Skeletal muscle satellite cell (primary cell): ENCODE measurements at regions not wholly inside any gene's neighbourhood (a gene's known extent, or its start where the extent isn't known, plus 50 kb on each side); places are given as distances from the start of the nearest gene placed in this dataset.

ENCODE experiments used
- H3K27me3 ChIP-seq: 2 replicates; pipeline ENCODE4 v1.7.0; 2013; ENCODE audit warnings: low read length; ENCODE audit not compliant: control insufficient read depth, insufficient read depth
- H3K36me3 ChIP-seq: 2 replicates; pipeline ENCODE4 v1.7.0; 2013; ENCODE audit warnings: mild to moderate bottlenecking, control low read depth, low read length; ENCODE audit not compliant: insufficient read depth
- H3K4me1 ChIP-seq: 2 replicates; pipeline ENCODE4 v1.7.0; 2013; ENCODE audit warnings: low read length; ENCODE audit not compliant: control insufficient read depth, insufficient read depth
- H3K4me2 ChIP-seq: 2 replicates; pipeline ENCODE4 v1.7.0; 2013; ENCODE audit warnings: mild to moderate bottlenecking, low read length
- H3K4me3 ChIP-seq: 2 replicates; pipeline ENCODE4 v1.7.0; 2013; ENCODE audit warnings: low read length
- H3K9ac ChIP-seq: 2 replicates; pipeline ENCODE4 v1.7.0; 2013; ENCODE audit warnings: mild to moderate bottlenecking, low read depth, low read length, moderate library complexity
- H3K9me3 ChIP-seq: replicated peaks from 2 replicates; pipeline ENCODE4 v1.7.0; 2013; ENCODE audit warnings: mild to moderate bottlenecking, control low read depth, low read length

DNA sequence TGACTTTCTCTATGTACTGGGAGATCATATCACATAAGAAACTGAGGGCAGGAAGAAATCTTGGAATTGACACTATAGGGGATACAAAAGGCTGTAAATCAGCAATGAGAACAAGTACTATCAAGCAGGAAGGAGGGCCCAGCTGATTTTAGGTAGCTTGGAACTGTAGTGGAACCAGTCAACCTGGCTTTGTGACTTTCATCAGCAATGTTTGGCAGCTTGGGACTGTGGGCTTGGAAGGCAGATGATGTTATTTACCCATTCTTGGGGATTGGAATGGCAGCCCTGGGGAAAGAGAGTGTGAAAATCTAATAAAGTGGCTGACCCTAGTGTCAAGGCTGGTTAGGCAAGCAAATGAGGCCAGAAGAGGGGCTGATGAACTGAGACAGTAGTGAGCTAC, 1073.3 kb downstream of the ADGRL2 start:
- Histone ChIP-seq H3K27me3 (no peaks in the 10 kb centered on the region), H3K9ac (no peak overlapping the region), H3K4me1 (no peaks in the 10 kb centered on the region), H3K36me3 (no peaks in the 10 kb centered on the region), H3K4me3 (no peak overlapping the region), H3K4me2 (no peak overlapping the region), H3K9me3 (no peaks in the 10 kb centered on the region)

DNA sequence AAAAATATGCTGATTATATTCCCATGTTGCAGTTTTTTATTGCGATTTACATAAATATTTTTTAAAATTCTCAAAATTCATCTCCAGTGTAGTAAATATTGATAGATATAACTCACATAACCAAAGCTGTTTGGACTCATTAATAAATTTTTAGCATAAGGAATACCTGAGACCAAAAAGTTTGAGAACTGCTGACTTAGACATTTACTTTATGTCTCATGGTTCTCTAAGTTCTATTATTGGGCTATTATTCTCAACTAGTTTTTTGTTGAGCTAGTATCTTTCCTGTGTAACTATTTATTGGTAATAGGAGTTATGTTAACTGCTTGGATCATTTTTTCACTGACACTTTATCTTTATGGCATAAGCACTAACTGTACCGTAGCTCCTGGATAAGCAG, 1069.6 kb downstream of the ADGRL2 start:
- Histone ChIP-seq H3K36me3 (no peaks in the 10 kb centered on the region), H3K4me2 (no peak overlapping the region), H3K4me1 (no peaks in the 10 kb centered on the region), H3K4me3 (no peak overlapping the region), H3K9ac (no peak overlapping the region), H3K9me3 (no peaks in the 10 kb centered on the region), H3K27me3 (no peaks in the 10 kb centered on the region)

DNA sequence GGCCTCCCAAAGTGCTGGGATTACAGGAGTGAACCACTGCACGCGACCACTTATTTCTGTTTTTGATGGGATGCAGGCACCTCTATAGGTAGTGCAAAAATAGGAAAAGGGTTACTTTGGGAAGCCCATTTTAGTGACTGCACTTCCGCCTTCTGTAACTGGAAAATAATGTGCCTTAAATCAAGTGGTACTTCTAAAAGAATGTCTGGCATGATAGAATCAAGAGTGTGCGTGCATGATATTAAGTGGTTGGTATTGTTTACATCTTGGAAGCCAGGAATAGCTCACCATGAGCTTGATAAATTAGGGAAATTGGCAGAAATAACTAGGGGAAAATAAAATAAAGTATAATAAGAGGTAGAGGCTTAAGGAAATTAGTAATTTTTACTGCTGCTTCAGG, 1067.0 kb downstream of the ADGRL2 start:
- Histone ChIP-seq H3K9ac (no peak overlapping the region), H3K9me3 (no peaks in the 10 kb centered on the region), H3K4me2 (no peak overlapping the region), H3K4me3 (no peak overlapping the region), H3K27me3 (no peaks in the 10 kb centered on the region), H3K36me3 (no peaks in the 10 kb centered on the region), H3K4me1 (no peaks in the 10 kb centered on the region)

DNA sequence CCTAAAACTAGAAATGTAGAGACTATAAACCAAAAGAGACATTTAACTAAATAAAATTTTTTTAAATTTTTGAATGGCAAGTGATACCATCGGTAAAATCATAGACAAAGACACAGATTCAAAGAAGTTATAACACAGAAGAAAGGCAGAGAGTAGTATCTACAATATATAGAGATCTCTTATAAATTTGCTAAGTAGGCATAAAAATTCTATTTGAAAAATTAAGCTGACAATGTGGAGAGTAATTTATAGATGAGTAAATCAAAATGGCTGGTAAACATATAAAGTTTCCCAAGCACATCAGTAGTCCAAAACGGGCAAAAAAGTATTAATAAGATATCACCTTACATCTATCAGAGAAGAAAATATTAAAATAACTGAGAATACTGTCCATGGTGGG, 1061.0 kb downstream of the ADGRL2 start:
- Histone ChIP-seq H3K27me3 (no peaks in the 10 kb centered on the region), H3K4me1 (no peaks in the 10 kb centered on the region), H3K4me2 (no peak overlapping the region), H3K36me3 (no peaks in the 10 kb centered on the region), H3K9me3 (no peaks in the 10 kb centered on the region), H3K4me3 (no peak overlapping the region), H3K9ac (no peak overlapping the region)

DNA sequence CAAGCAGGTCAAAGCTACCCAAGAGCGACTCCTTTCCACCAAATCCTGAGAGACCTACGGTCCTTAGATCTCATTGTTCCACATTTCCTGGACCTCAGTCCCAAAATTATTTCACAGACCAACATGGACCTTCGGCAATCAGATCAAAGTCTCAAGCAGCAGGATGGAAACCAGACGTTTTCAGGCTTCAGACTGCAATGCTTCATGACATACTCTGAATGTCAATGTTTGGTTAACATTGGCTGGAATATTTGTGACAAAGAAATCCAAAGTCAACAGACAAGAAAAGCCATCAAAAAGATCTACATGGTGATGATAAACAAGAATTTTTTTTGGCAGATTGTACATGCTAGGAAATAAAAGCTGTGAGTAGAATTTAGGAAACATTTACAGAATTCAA, 1057.3 kb downstream of the ADGRL2 start:
- Histone ChIP-seq H3K4me3 (no peak overlapping the region), H3K36me3 (no peaks in the 10 kb centered on the region), H3K9me3 (no peaks in the 10 kb centered on the region)

GRCh38 chr1:82849460-82849859, 1048.7 kb downstream of the ADGRL2 start:
- H3K36me3 ChIP-seq: no peaks in the 10 kb centered on the region
- H3K9ac ChIP-seq: no peak overlapping the region
- H3K4me1 ChIP-seq: no peaks in the 10 kb centered on the region
- no peak overlapping the region for H3K4me3 ChIP-seq
- no peak overlapping the region for H3K4me2 ChIP-seq
- H3K9me3 ChIP-seq: no peaks in the 10 kb centered on the region
- H3K27me3 ChIP-seq: no peaks in the 10 kb centered on the region

More for the DNA sequence above, 1057.3 kb downstream of the ADGRL2 start:
- Histone ChIP-seq H3K4me2 (no peak overlapping the region), H3K9ac (no peak overlapping the region), H3K27me3 (no peaks in the 10 kb centered on the region), H3K4me1 (no peaks in the 10 kb centered on the region)

GRCh38 chr1:82848043-82848442, 1047.3 kb downstream of the ADGRL2 start:
- H3K9ac ChIP-seq: no peak overlapping the region

DNA sequence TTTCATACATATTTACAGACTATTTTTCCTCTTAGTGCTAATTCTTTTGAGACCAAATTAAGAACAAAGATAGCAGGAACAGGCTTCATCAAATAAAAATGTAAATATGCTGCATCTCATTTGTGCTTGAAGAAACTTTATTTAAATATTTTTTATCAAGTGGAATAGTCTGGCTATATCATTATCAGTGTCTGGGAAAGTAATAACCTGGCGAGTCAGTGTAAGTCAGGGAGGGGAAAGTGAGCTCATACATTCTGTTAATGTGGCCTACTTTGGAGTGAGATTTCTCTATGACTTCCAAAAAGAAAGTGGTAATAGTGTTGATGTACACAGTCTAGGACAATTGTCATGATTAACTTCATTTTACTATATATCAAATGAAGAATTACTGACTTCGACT, 1045.1 kb downstream of the ADGRL2 start:
- Histone ChIP-seq H3K9ac (no peak overlapping the region), H3K9me3 (no peaks in the 10 kb centered on the region), H3K4me3 (no peak overlapping the region), H3K36me3 (no peaks in the 10 kb centered on the region), H3K27me3 (no peaks in the 10 kb centered on the region), H3K4me2 (no peak overlapping the region), H3K4me1 (no peaks in the 10 kb centered on the region)

More at GRCh38 chr1:82848043-82848442, 1047.3 kb downstream of the ADGRL2 start:
- H3K4me1 ChIP-seq: no peaks in the 10 kb centered on the region
- H3K9me3 ChIP-seq: no peaks in the 10 kb centered on the region
- H3K4me3 ChIP-seq: no peak overlapping the region
- no peaks in the 10 kb centered on the region for H3K36me3 ChIP-seq
- no peak overlapping the region for H3K4me2 ChIP-seq
- no peaks in the 10 kb centered on the region for H3K27me3 ChIP-seq

- H3K4me1 ChIP-seq: no peaks in the 10 kb centered on the region
- no peaks in the 10 kb centered on the region for H3K9me3 ChIP-seq
- H3K4me2 ChIP-seq: no peak overlapping the region
- H3K9ac ChIP-seq: no peak overlapping the region
- H3K4me3 ChIP-seq: no peak overlapping the region
- H3K36me3 ChIP-seq: no peaks in the 10 kb centered on the region
- H3K27me3 ChIP-seq: no peaks in the 10 kb centered on the region
These were observed 1044.4 kb downstream of the ADGRL2 start for GRCh38 chr1:82844911-82845827.

DNA sequence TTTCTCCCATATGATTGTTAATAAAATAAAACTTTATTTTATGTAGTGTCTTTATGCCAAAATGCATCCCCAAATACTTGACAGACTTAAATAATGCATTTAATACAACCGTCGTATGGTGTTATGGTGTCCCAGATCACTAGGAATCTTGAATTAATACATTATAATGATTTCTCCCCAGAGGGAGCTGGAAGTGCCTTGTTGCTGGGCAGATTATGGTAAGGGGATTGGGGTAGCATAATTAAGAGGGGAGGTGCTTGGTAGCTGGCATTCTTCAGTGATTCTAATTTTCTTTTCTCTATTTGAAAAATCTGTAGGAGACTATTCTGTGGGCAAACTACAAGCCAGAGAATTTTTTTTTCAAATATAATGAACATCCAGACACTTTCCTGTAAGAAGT, 1043.7 kb downstream of the ADGRL2 start:
- Histone ChIP-seq H3K9ac (no peak overlapping the region), H3K9me3 (no peaks in the 10 kb centered on the region), H3K4me1 (no peaks in the 10 kb centered on the region), H3K4me3 (no peak overlapping the region), H3K4me2 (no peak overlapping the region), H3K27me3 (no peaks in the 10 kb centered on the region), H3K36me3 (no peaks in the 10 kb centered on the region)

DNA sequence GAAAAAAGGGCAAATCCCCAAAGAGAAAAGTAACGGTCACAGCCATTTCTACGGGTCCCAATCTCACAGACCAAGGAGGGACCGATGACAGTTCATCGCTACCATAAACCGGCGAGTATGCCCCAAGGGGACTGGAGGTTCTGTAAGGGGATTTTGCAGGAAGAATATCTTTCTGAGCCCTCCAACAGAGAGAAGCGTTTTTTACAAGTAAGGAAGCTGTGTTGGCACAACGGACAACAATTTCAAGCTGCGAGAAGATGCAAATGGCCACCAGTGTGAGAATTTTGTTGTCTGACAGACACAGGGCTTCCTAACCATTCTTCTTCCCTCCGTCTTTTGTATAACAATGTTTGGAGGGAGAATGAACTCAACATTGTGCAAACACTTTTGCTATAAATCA, 1043.1 kb downstream of the ADGRL2 start:
- no peak overlapping the region for H3K4me2 ChIP-seq
- H3K4me3 ChIP-seq: no peak overlapping the region
- no peaks in the 10 kb centered on the region for H3K36me3 ChIP-seq
- H3K9me3 ChIP-seq: no peaks in the 10 kb centered on the region
- H3K4me1 ChIP-seq: no peaks in the 10 kb centered on the region
- H3K9ac ChIP-seq: no peak overlapping the region
- H3K27me3 ChIP-seq: no peaks in the 10 kb centered on the region

DNA sequence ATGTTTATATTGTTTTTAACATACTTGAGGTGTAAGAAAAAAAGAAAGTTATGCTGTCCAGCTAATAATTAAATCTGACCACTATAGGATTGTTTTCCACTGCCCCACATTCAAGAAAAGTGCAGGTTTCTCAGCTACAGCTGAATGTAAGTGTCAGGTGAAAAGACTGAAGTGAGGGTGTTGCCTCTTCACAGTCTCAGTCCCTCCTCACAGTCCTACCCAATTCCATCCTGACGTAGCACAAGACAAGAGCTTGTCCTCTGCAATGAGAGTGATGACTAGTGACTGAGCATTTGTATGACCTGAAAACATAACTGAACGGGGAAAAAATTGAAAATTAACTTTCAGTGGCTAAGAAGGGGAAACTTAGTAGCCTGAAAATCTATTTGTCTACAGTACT, 1039.5 kb downstream of the ADGRL2 start:
- Histone ChIP-seq H3K4me3 (no peak overlapping the region), H3K4me2 (no peak overlapping the region), H3K4me1 (peaks cover 17% of the 10 kb centered on the region), H3K27me3 (no peaks in the 10 kb centered on the region), H3K9ac (no peak overlapping the region), H3K36me3 (no peaks in the 10 kb centered on the region), H3K9me3 (no peaks in the 10 kb centered on the region)
